H1 (cell line): ENCODE measurements at regions not wholly inside any gene's neighbourhood (a gene's known extent, or its start where the extent isn't known, plus 50 kb on each side); places are given as distances from the start of the nearest gene placed in this dataset.

Source experiments
- CTCF ChIA-PET: fragments of 300-600 bp; sonication (Branson Sonifier 250); formaldehyde crosslinking; loops from one replicate; lab custom pipeline; 2021; ENCODE audit not compliant: partially characterized antibody; lab: Charles Lee
- POLR2A ChIA-PET: fragments of 300-600 bp; sonication (Branson Sonifier 250); formaldehyde crosslinking; loops from one replicate; lab custom pipeline; 2021; ENCODE audit warnings: inconsistent platforms; ENCODE audit not compliant: partially characterized antibody; lab: Charles Lee
- DNase-seq, 2 experiments: peaks; one replicate each; pipeline versions ENCODE4 v3.0.0 to v3.0.0-alpha.2; 2010 to 2022; ENCODE audit warnings: low spot score in 2 of 2, low read depth in 1 of 2, mixed read lengths in 1 of 2
- FAIRE-seq: peaks from 2 replicates; lab custom pipeline; 2011; peaks lifted over from hg19 to GRCh38; lab: Jason Lieb, UNC
- H2AFZ ChIP-seq: 2 replicates; pipeline ENCODE4 v1.8.1; 2012; ENCODE audit warnings: low read length, inconsistent platforms
- H2AK5ac ChIP-seq: 2 replicates; pipeline ENCODE4 v1.6.1; 2013; ENCODE audit warnings: low read depth, low read length
- H2BK120ac ChIP-seq: replicated peaks from 2 replicates; pipeline ENCODE3; 2013; ENCODE audit warnings: low read depth, low read length, inconsistent platforms
- H2BK12ac ChIP-seq: 2 replicates; pipeline ENCODE4 v1.6.1; 2013; ENCODE audit warnings: low read depth, low read length
- H2BK15ac ChIP-seq: 2 replicates; pipeline ENCODE4 v1.6.1; 2013; ENCODE audit warnings: low read length
- H2BK20ac ChIP-seq: 2 replicates; pipeline ENCODE4 v1.6.1; 2013; ENCODE audit warnings: low read length
- H2BK5ac ChIP-seq: 2 replicates; pipeline ENCODE4 v1.6.1; 2013; ENCODE audit warnings: low read depth, low read length
- H3K14ac ChIP-seq: 2 replicates; pipeline ENCODE4 v1.6.1; 2013; ENCODE audit warnings: inconsistent platforms; ENCODE audit not compliant: insufficient read length
- H3K18ac ChIP-seq: 2 replicates; pipeline ENCODE4 v1.6.1; 2013; ENCODE audit warnings: low read length; ENCODE audit errors: extremely low read depth
- H3K23ac ChIP-seq: 2 replicates; pipeline ENCODE4 v1.6.1; 2013; ENCODE audit warnings: inconsistent platforms; ENCODE audit not compliant: insufficient read length
- H3K23me2 ChIP-seq: 2 replicates; pipeline ENCODE4 v1.6.1; 2013; ENCODE audit warnings: low read depth, low read length
- H3K27ac ChIP-seq: 2 replicates; pipeline ENCODE4 v1.6.1; 2011; ENCODE audit warnings: low read depth, low read length, inconsistent platforms
- H3K27me3 ChIP-seq, 4 experiments: replicated peaks in 1 of 4; 1 replicate in 1 of 4; 2 replicates in 3 of 4; pipeline versions ENCODE4 v1.6.1 to v1.8.1; 2011 to 2013; ENCODE audit warnings: low read length in 3 of 4, mild to moderate bottlenecking in 3 of 4, inconsistent platforms in 2 of 4, mixed read lengths in 2 of 4, moderate library complexity in 1 of 4; ENCODE audit not compliant: control insufficient read depth in 3 of 4, insufficient read depth in 3 of 4; ENCODE audit errors: extremely low read depth in 1 of 4
- H3K36me3 ChIP-seq, 4 experiments: 2 replicates each; pipeline versions ENCODE4 v1.6.1 to v1.8.1; 2011 to 2013; ENCODE audit warnings: mild to moderate bottlenecking in 4 of 4, low read length in 3 of 4, moderate library complexity in 2 of 4, control low read depth in 1 of 4, inconsistent platforms in 1 of 4; ENCODE audit not compliant: insufficient read depth in 4 of 4, control insufficient read depth in 2 of 4
- H3K4ac ChIP-seq: replicated peaks from 2 replicates; pipeline ENCODE3; 2013; ENCODE audit warnings: low read length, low read depth, mixed read lengths, inconsistent platforms; ENCODE audit not compliant: insufficient read length
- H3K4me1 ChIP-seq, 4 experiments: replicated peaks in 1 of 4; 1 replicate in 1 of 4; 2 replicates in 3 of 4; pipeline versions ENCODE4 v1.6.1 to v1.8.1; 2011 to 2013; ENCODE audit warnings: low read length in 3 of 4, inconsistent platforms in 2 of 4, mixed read lengths in 1 of 4; ENCODE audit not compliant: insufficient read depth in 4 of 4, control insufficient read depth in 3 of 4
- H3K4me2 ChIP-seq, 2 experiments: 2 replicates each; pipeline versions ENCODE4 v1.6.1 to v1.8.1; 2011 to 2013; ENCODE audit warnings: low read depth in 2 of 2, low read length in 2 of 2, control low read depth in 1 of 2, inconsistent platforms in 1 of 2, mild to moderate bottlenecking in 1 of 2; ENCODE audit not compliant: insufficient read depth in 1 of 2
- H3K4me3 ChIP-seq, 4 experiments: fragments of 200-600, 300-600 bp in 1 of 4; sonication (generic), shearing (Covaris generic), sonication (Bioruptor Twin) in 1 of 4; 2 replicates each; pipeline versions ENCODE4 v1.5.1 to v1.8.1; 2011 to 2016; ENCODE audit warnings: low read length in 4 of 4, low read depth in 3 of 4, control low read depth in 2 of 4, inconsistent platforms in 2 of 4, mild to moderate bottlenecking in 2 of 4, mixed read lengths in 1 of 4, moderate library complexity in 1 of 4; ENCODE audit not compliant: insufficient read depth in 2 of 4; ENCODE audit errors: extremely low read depth in 1 of 4
- H3K56ac ChIP-seq: replicated peaks from 2 replicates; pipeline ENCODE3; 2013; ENCODE audit warnings: low read depth, mild to moderate bottlenecking, mixed read lengths, low read length, inconsistent platforms; ENCODE audit not compliant: insufficient read length
- H3K79me1 ChIP-seq: 2 replicates; pipeline ENCODE4 v1.6.1; 2013; ENCODE audit warnings: low read depth, low read length, control low read depth
- H3K79me2 ChIP-seq, 2 experiments: 2 replicates each; pipeline versions ENCODE4 v1.6.1 to v1.8.1; 2012 to 2013; ENCODE audit warnings: low read length in 2 of 2, mild to moderate bottlenecking in 2 of 2, inconsistent platforms in 1 of 2; ENCODE audit not compliant: insufficient read depth in 2 of 2, control insufficient read depth in 1 of 2
- H3K9ac ChIP-seq, 4 experiments: replicated peaks in 1 of 4; 1 replicate in 1 of 4; 2 replicates in 3 of 4; pipeline versions ENCODE4 v1.6.1 to v1.8.1; 2011 to 2013; ENCODE audit warnings: low read depth in 3 of 4, low read length in 3 of 4, control low read depth in 2 of 4, mild to moderate bottlenecking in 2 of 4, moderate library complexity in 2 of 4, inconsistent platforms in 1 of 4; ENCODE audit errors: extremely low read depth in 1 of 4
- H3K9me3 ChIP-seq, 2 experiments: 2 replicates each; pipeline versions ENCODE4 v1.6.1 to v1.8.1; 2012 to 2013; ENCODE audit warnings: mild to moderate bottlenecking in 2 of 2, moderate library complexity in 2 of 2, control low read depth in 1 of 2, inconsistent platforms in 1 of 2, low read depth in 1 of 2, low read length in 1 of 2, mixed read lengths in 1 of 2; ENCODE audit not compliant: insufficient read depth in 2 of 2
- H4K20me1 ChIP-seq, 2 experiments: replicated peaks in 1 of 2; 2 replicates each; pipeline versions ENCODE3 to v1.8.1; 2011 to 2013; ENCODE audit warnings: inconsistent platforms in 2 of 2, low read length in 2 of 2, mild to moderate bottlenecking in 1 of 2; ENCODE audit not compliant: insufficient read depth in 2 of 2, control insufficient read depth in 1 of 2
- H4K5ac ChIP-seq: 2 replicates; pipeline ENCODE4 v1.6.1; 2013; ENCODE audit warnings: low read length, low read depth, mixed read lengths, inconsistent platforms; ENCODE audit not compliant: insufficient read length
- H4K8ac ChIP-seq: 2 replicates; pipeline ENCODE4 v1.8.0; 2013; ENCODE audit warnings: mild to moderate bottlenecking, moderate library complexity, low read length, inconsistent platforms; ENCODE audit not compliant: insufficient read depth; ENCODE audit errors: extremely low read depth
- H4K91ac ChIP-seq: replicated peaks from 2 replicates; pipeline ENCODE3; 2013; ENCODE audit warnings: low read length, mixed read lengths, inconsistent platforms; ENCODE audit not compliant: insufficient read length
- CTBP2 ChIP-seq: IDR thresholded peaks from 2 replicates; pipeline ENCODE4 v1.7.0; 2011; ENCODE audit warnings: borderline replicate concordance, mild to moderate bottlenecking, moderate library complexity, mixed read lengths, low read length; ENCODE audit not compliant: insufficient read depth, insufficient read length
- EZH2 ChIP-seq: fragments of 200-600 bp; sonication (generic); IDR thresholded peaks from 2 replicates; pipeline ENCODE4 v1.7.1; 2012; ENCODE audit warnings: low read depth, mild to moderate bottlenecking, moderate library complexity, low read length, inconsistent platforms; ENCODE audit not compliant: severe bottlenecking
- POLR2AphosphoS5 ChIP-seq: IDR thresholded peaks from 2 replicates; pipeline ENCODE4 v1.6.1; 2011; ENCODE audit warnings: low read depth, low read length
- RBBP5 ChIP-seq: IDR thresholded peaks from 2 replicates; pipeline ENCODE4 v1.7.1; 2012; ENCODE audit warnings: low read depth, mild to moderate bottlenecking, inconsistent platforms, low read length, moderate library complexity, borderline replicate concordance
- RXRA ChIP-seq: IDR thresholded peaks from 2 replicates; pipeline ENCODE4 v1.6.1; 2011; ENCODE audit warnings: low read depth, mild to moderate bottlenecking, low read length, moderate library complexity; ENCODE audit not compliant: insufficient read depth
- SP2 ChIP-seq: IDR thresholded peaks from 2 replicates; pipeline ENCODE4 v1.6.1; 2012; ENCODE audit warnings: mild to moderate bottlenecking, low read length, inconsistent platforms
- TAF1 ChIP-seq: IDR thresholded peaks from 2 replicates; pipeline ENCODE4 v1.6.1; 2011; ENCODE audit warnings: mild to moderate bottlenecking, low read depth, low read length
- TAF7 ChIP-seq: optimal IDR thresholded peaks from 2 replicates; pipeline ENCODE3; 2011; ENCODE audit warnings: low read depth, mild to moderate bottlenecking, inconsistent platforms, low read length, moderate library complexity, borderline replicate concordance
- ZNF274 ChIP-seq: IDR thresholded peaks from 2 replicates; pipeline ENCODE4 v1.7.0; 2012; ENCODE audit warnings: low read length, borderline replicate concordance; ENCODE audit errors: extremely low read depth
- WGBS, 2 experiments: shearing (Covaris generic) in 1 of 2; methylation state at CpG; one replicate each; pipeline versions ENCODE4 v1.1.6 to v1.1.7; 2013 to 2015; ENCODE audit warnings: low lambda C conversion rate in 2 of 2, mixed read lengths in 2 of 2, inconsistent platforms in 1 of 2, low coverage in 1 of 2, missing lambda C conversion rate in 1 of 2; ENCODE audit not compliant: insufficient replicate concordance in 2 of 2, insufficient coverage in 1 of 2, insufficient read length in 1 of 2; ENCODE audit errors: extremely low coverage in 1 of 2, missing lambda C conversion rate in 1 of 2; 5-methylcytosine and 5-hydroxymethylcytosine counted together
- TF ChIP-seq, protein P1 (sequence below): IDR thresholded peaks from 2 replicates; pipeline ENCODE4 v1.6.1; 2011; ENCODE audit warnings: low read depth, mild to moderate bottlenecking, low read length; ENCODE audit not compliant: insufficient read depth
- TF ChIP-seq, protein P2 (sequence below), 3 experiments: IDR thresholded peaks; 1 replicate in 2 of 3; 2 replicates in 1 of 3; pipeline versions ENCODE4 v1.5.1 to v1.6.1; 2011; ENCODE audit warnings: low read length in 3 of 3, mild to moderate bottlenecking in 3 of 3, inconsistent platforms in 2 of 3, low read depth in 1 of 3, moderate library complexity in 1 of 3; ENCODE audit not compliant: insufficient read depth in 1 of 3; ENCODE audit errors: control extremely low read depth in 1 of 3

- ChIA-PET POLR2A (no interaction called here), CTCF (interaction anchor here (0.6 to 3.2 kb wide), 6 partner anchors 8 to 1089 kb away, joined by 3 to 20 read pairs (median 8); no protein-coding TSS in a partner anchor)
- H2AK5ac ChIP-seq: no peak overlapping the region
Measured at GRCh38 chr5:147180751-147181150, 54.1 kb upstream of the STK32A start.

More at GRCh38 chr5:147180751-147181150, 54.1 kb upstream of the STK32A start:
- H3K56ac ChIP-seq: no peak overlapping the region
- no peak overlapping the region for H2BK12ac ChIP-seq
- no peak overlapping the region for H3K4ac ChIP-seq
- no peak overlapping the region for H3K23ac ChIP-seq
- FAIRE-seq (no peak), DNase-seq (no peak)
- no peak overlapping the region for H3K9ac ChIP-seq
- H3K4me1 ChIP-seq: no peaks in the 10 kb centered on the region
- H3K79me1 ChIP-seq: no peaks in the 10 kb centered on the region
- no peak overlapping the region for H3K14ac ChIP-seq
- H2BK5ac ChIP-seq: no peak overlapping the region
- H4K91ac ChIP-seq: no peak overlapping the region
- no peak overlapping the region for H2BK120ac ChIP-seq
- no peaks in the 10 kb centered on the region for H3K36me3 ChIP-seq
- H3K79me2 ChIP-seq: no peaks in the 10 kb centered on the region
- no peak overlapping the region for H4K8ac ChIP-seq
- no peak overlapping the region for H4K5ac ChIP-seq
- no peaks in the 10 kb centered on the region for H3K9me3 ChIP-seq
- H3K27me3 ChIP-seq: no peaks in the 10 kb centered on the region; a peak in 1 of 7 replicates
- no peak overlapping the region for H3K27ac ChIP-seq
- TF ChIP-seq ZNF274: no peak
- no peak for TF ChIP-seq SP2
- TF ChIP-seq EZH2: no peak
- TF ChIP-seq TAF1: no peak
- no peak for TF ChIP-seq RXRA
- no peak for TF ChIP-seq CTBP2
- TF ChIP-seq POLR2AphosphoS5: no peak
- TF ChIP-seq TAF7: no peak
- no peak for TF ChIP-seq RBBP5
- TF ChIP-seq, protein P1, sequence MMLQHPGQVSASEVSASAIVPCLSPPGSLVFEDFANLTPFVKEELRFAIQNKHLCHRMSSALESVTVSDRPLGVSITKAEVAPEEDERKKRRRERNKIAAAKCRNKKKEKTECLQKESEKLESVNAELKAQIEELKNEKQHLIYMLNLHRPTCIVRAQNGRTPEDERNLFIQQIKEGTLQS: no peak
- TF ChIP-seq, protein P2, sequence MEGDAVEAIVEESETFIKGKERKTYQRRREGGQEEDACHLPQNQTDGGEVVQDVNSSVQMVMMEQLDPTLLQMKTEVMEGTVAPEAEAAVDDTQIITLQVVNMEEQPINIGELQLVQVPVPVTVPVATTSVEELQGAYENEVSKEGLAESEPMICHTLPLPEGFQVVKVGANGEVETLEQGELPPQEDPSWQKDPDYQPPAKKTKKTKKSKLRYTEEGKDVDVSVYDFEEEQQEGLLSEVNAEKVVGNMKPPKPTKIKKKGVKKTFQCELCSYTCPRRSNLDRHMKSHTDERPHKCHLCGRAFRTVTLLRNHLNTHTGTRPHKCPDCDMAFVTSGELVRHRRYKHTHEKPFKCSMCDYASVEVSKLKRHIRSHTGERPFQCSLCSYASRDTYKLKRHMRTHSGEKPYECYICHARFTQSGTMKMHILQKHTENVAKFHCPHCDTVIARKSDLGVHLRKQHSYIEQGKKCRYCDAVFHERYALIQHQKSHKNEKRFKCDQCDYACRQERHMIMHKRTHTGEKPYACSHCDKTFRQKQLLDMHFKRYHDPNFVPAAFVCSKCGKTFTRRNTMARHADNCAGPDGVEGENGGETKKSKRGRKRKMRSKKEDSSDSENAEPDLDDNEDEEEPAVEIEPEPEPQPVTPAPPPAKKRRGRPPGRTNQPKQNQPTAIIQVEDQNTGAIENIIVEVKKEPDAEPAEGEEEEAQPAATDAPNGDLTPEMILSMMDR (IDR thresholded peaks at IDR 0.05; ENCODE audit: control extremely low read depth in 1 of 3, insufficient read depth in 1 of 3, low read depth in 1 of 3, low read length in 3 of 3): no peak
- H3K18ac ChIP-seq: no peak overlapping the region
- no peak overlapping the region for H2BK15ac ChIP-seq
- H2AFZ ChIP-seq: no peak overlapping the region
- H4K20me1 ChIP-seq: no peaks in the 10 kb centered on the region
- H3K4me3 ChIP-seq: no peak overlapping the region
- no peak overlapping the region for H2BK20ac ChIP-seq
- WGBS, 2 experiments: 96% methylated on average over 4 of the region's 4 CpGs; no CpG with 5 or more reads in 1 of the 2 experiments
- H3K23me2 ChIP-seq: no peaks in the 10 kb centered on the region
- H3K4me2 ChIP-seq: no peak overlapping the region
